ENCODE measurements at regions not wholly inside any gene's neighbourhood (a gene's known extent, or its start where the extent isn't known, plus 50 kb on each side); places are given as distances from the start of the nearest gene placed in this dataset.

DNA sequence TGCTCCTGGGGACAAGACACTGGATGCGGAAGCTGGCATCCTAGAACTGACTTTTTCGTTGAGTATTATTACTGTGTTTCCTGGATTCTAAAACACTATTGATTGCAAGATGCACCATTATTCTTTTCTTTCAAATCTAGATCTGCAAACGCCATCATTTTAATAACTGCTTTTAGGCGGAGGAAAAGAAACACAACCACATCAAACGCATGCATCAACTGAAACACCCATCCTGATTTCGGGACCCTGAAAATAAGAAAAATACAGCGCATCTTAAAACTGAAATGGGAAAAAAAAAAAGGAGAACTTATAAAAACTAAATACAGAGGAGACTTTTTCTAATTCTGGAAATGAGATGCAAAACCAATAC is 103.7 kb upstream of the MAX start:
- 74 to 81% methylated on average over 7 of the region's 7 CpGs for WGBS, 2 donors
- ATAC-seq (ENCODE audit: insufficient read depth, low FRiP score): no peak

DNA sequence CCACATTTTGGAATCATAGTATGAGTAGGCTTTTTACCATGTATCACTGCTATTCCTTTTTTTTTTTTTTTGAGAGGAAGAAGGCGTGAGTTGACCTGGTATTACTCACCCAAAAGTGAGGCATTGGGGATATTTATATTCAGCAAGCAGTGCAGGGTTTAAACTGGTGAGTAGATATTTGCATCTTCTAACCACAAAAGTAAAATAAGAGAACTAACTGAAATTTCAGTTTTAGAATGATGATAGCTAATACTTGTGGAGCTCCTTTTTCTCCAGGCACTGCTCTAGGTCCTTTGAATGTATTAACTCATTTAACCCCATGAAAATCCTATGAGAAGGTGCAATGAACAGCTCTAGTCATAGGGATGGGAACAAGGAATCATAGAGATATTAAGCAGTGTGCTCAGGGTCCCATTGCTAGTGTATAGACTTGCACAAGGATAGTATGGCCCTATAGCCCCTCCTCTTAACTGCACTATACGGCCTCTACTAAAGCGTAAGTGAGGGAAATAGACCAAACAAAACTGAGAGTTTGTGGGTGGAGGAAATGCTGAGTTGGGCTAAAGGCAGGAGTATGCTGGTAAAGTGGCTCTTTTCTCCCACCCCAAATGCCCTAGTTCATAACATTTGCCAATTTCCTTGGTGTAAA is 104.3 kb upstream of the MAX start:
- no peak overlapping the region for H3K4me3 ChIP-seq
- DNase-seq: no peak
- peaks cover 0 to 3% (median 0%) of the 10 kb centered on the region in 4 donors for H3K9me3 ChIP-seq (ENCODE audit: control insufficient read depth in 4 of 4, insufficient read depth in 3 of 4, low read length in 3 of 4)
- TF ChIP-seq, protein P1, sequence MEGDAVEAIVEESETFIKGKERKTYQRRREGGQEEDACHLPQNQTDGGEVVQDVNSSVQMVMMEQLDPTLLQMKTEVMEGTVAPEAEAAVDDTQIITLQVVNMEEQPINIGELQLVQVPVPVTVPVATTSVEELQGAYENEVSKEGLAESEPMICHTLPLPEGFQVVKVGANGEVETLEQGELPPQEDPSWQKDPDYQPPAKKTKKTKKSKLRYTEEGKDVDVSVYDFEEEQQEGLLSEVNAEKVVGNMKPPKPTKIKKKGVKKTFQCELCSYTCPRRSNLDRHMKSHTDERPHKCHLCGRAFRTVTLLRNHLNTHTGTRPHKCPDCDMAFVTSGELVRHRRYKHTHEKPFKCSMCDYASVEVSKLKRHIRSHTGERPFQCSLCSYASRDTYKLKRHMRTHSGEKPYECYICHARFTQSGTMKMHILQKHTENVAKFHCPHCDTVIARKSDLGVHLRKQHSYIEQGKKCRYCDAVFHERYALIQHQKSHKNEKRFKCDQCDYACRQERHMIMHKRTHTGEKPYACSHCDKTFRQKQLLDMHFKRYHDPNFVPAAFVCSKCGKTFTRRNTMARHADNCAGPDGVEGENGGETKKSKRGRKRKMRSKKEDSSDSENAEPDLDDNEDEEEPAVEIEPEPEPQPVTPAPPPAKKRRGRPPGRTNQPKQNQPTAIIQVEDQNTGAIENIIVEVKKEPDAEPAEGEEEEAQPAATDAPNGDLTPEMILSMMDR (IDR thresholded peaks at IDR 0.05; ENCODE audit: control extremely low read depth, extremely low read depth): no peak
- ATAC-seq (ENCODE audit: insufficient read depth, low FRiP score): no peak
- H3K4me1 ChIP-seq (ENCODE audit: control insufficient read depth in 5 of 5, insufficient read depth in 5 of 5, low read length in 5 of 5): no peaks in the 10 kb centered on the region
- H3K27me3 ChIP-seq (ENCODE audit: control insufficient read depth in 3 of 3, insufficient read depth in 3 of 3, low read length in 2 of 3): no peaks in the 10 kb centered on the region
- no peaks in the 10 kb centered on the region for H3K36me3 ChIP-seq (ENCODE audit: control insufficient read depth in 4 of 4, insufficient read depth in 4 of 4, low read length in 4 of 4)
- no peak overlapping the region for H3K27ac ChIP-seq (ENCODE audit: low read depth in 1 of 2, low read length in 1 of 2)
- WGBS, 2 donors: 54 to 73% methylated on average over 3 of the region's 3 CpGs
- no peak overlapping the region for H3K9ac ChIP-seq (ENCODE audit: insufficient read depth in 1 of 2, low read length in 2 of 2)

More for the DNA sequence above, 103.7 kb upstream of the MAX start:
- no peaks in the 10 kb centered on the region for H3K4me1 ChIP-seq (ENCODE audit: control insufficient read depth in 5 of 5, insufficient read depth in 5 of 5, low read length in 5 of 5)
- H3K27ac ChIP-seq (ENCODE audit: low read depth in 1 of 2, low read length in 1 of 2): no peak overlapping the region
- no peak for DNase-seq
- H3K9ac ChIP-seq (ENCODE audit: insufficient read depth in 1 of 2, low read length in 2 of 2): no peak overlapping the region
- no peak overlapping the region for H3K4me3 ChIP-seq
- no peaks in the 10 kb centered on the region for H3K36me3 ChIP-seq (ENCODE audit: control insufficient read depth in 4 of 4, insufficient read depth in 4 of 4, low read length in 4 of 4)
- H3K9me3 ChIP-seq (ENCODE audit: control insufficient read depth in 4 of 4, insufficient read depth in 3 of 4, low read length in 3 of 4): peaks cover 0 to 3% (median 0%) of the 10 kb centered on the region in 4 donors
- H3K27me3 ChIP-seq (ENCODE audit: control insufficient read depth in 3 of 3, insufficient read depth in 3 of 3, low read length in 2 of 3): no peaks in the 10 kb centered on the region
- TF ChIP-seq, protein P1 (IDR thresholded peaks at IDR 0.05; ENCODE audit: control extremely low read depth, extremely low read depth): no peak

DNA sequence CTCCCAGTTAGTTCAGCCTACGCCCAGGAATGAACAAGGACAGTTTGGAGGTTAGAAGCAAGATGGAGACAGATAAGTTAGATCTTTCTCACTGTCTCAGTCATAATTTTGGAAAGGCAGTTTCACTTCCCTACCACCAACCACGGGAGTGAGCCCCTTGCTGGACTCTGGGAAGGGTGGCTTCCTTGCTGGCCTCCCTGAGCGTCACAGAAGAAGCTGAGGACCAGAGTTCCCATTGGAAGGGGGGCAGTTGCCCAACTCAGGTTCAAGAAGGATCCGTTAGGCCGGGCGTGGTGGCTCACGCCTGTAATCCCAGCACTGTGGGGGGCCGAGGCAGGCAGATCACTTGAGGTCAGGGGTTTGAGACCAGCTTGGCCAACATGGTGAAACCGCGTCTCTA is 106.2 kb upstream of the MAX start:
- 79 to 87% methylated on average over 10 of the region's 10 CpGs for WGBS, 2 donors

More for the DNA sequence above, 106.2 kb upstream of the MAX start:
- ATAC-seq (ENCODE audit: insufficient read depth, low FRiP score): no peak
- no peak overlapping the region for H3K4me3 ChIP-seq
- no peak overlapping the region for H3K9ac ChIP-seq (ENCODE audit: insufficient read depth in 1 of 2, low read length in 2 of 2)
- TF ChIP-seq, protein P1 (IDR thresholded peaks at IDR 0.05; ENCODE audit: control extremely low read depth, extremely low read depth): no peak
- H3K4me1 ChIP-seq (ENCODE audit: control insufficient read depth in 5 of 5, insufficient read depth in 5 of 5, low read length in 5 of 5): no peaks in the 10 kb centered on the region
- no peaks in the 10 kb centered on the region for H3K27me3 ChIP-seq (ENCODE audit: control insufficient read depth in 3 of 3, insufficient read depth in 3 of 3, low read length in 2 of 3)
- no peak for DNase-seq
- H3K27ac ChIP-seq (ENCODE audit: low read depth in 1 of 2, low read length in 1 of 2): no peak overlapping the region
- no peaks in the 10 kb centered on the region for H3K9me3 ChIP-seq (ENCODE audit: control insufficient read depth in 4 of 4, insufficient read depth in 3 of 4, low read length in 3 of 4)
- H3K36me3 ChIP-seq (ENCODE audit: control insufficient read depth in 4 of 4, insufficient read depth in 4 of 4, low read length in 4 of 4): no peaks in the 10 kb centered on the region

Measured in lung (tissue), 11 donors.